ENCODE measurements at regions not wholly inside any gene's neighbourhood (a gene's known extent, or its start where the extent isn't known, plus 50 kb on each side); places are given as distances from the start of the nearest gene placed in this dataset.

GRCh38 chr17:53148058-53148457 is 674.7 kb upstream of the KIF2B start:
- Mint-ChIP-seq H3K4me3 (no peak overlapping the region), H3K4me1 (peaks cover 29% of the 10 kb centered on the region), H3K27ac (no peak overlapping the region), H3K36me3 (ENCODE audit: low read depth) (0 out of 3 replicates have a peak, but pooled peaks cover 4% of the 10 kb centered on the region), H3K27me3 (ENCODE audit: insufficient read depth, low read depth, poor library complexity) (no peaks in the 10 kb centered on the region), H3K9me3 (no peaks in the 10 kb centered on the region)
- Histone ChIP-seq H2AFZ (no peak overlapping the region), H3K79me2 (replicated peaks; ENCODE audit: insufficient read depth) (no peaks in the 10 kb centered on the region), H3K36me3 (ENCODE audit: insufficient read depth) (no peaks in the 10 kb centered on the region), H4K20me1 (replicated peaks; ENCODE audit: insufficient read depth) (no peaks in the 10 kb centered on the region), H3K4me2 (no peak overlapping the region), H3F3A (replicated peaks; ENCODE audit: low read depth) (no peaks in the 10 kb centered on the region), H3K9me2 (ENCODE audit: insufficient read depth) (no peaks in the 10 kb centered on the region), H3K27me3 (ENCODE audit: insufficient read depth) (no peaks in the 10 kb centered on the region), H3K4me1 (ENCODE audit: insufficient read depth) (peaks cover 24% of the 10 kb centered on the region), H3K27ac (ENCODE audit: low read depth) (no peak overlapping the region), H3K4me3 (no peak overlapping the region)
- DNase-seq (ENCODE audit: low spot score) (no peak), ATAC-seq (no peak)
- TF ChIP-seq ZNF331 (CRISPR knock-in tag; IDR thresholded peaks at IDR 0.05; ENCODE audit: low read depth) (no peak), ZNF462 (CRISPR knock-in tag; IDR thresholded peaks at IDR 0.05) (no peak), EZH2phosphoT487 (IDR thresholded peaks at IDR 0.05; ENCODE audit: unreplicated experiment) (no peak), EZH2 (IDR thresholded peaks at IDR 0.05; ENCODE audit: low read depth, unreplicated experiment) (no peak), ZNF114 (CRISPR knock-in tag; IDR thresholded peaks at IDR 0.05) (no peak), NANOG (IDR thresholded peaks at IDR 0.05; ENCODE audit: borderline replicate concordance) (no peak)
- TF ChIP-seq, protein P1, sequence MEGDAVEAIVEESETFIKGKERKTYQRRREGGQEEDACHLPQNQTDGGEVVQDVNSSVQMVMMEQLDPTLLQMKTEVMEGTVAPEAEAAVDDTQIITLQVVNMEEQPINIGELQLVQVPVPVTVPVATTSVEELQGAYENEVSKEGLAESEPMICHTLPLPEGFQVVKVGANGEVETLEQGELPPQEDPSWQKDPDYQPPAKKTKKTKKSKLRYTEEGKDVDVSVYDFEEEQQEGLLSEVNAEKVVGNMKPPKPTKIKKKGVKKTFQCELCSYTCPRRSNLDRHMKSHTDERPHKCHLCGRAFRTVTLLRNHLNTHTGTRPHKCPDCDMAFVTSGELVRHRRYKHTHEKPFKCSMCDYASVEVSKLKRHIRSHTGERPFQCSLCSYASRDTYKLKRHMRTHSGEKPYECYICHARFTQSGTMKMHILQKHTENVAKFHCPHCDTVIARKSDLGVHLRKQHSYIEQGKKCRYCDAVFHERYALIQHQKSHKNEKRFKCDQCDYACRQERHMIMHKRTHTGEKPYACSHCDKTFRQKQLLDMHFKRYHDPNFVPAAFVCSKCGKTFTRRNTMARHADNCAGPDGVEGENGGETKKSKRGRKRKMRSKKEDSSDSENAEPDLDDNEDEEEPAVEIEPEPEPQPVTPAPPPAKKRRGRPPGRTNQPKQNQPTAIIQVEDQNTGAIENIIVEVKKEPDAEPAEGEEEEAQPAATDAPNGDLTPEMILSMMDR (conservative IDR thresholded peaks at IDR 0.05; ENCODE audit: low read depth in 2 of 2) = no peak
- TF ChIP-seq, protein P2, sequence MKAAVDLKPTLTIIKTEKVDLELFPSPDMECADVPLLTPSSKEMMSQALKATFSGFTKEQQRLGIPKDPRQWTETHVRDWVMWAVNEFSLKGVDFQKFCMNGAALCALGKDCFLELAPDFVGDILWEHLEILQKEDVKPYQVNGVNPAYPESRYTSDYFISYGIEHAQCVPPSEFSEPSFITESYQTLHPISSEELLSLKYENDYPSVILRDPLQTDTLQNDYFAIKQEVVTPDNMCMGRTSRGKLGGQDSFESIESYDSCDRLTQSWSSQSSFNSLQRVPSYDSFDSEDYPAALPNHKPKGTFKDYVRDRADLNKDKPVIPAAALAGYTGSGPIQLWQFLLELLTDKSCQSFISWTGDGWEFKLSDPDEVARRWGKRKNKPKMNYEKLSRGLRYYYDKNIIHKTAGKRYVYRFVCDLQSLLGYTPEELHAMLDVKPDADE (IDR thresholded peaks at IDR 0.05) = no peak

Measured in GM23338 (cell line).